Smooth muscle cell (in vitro differentiated cells): ENCODE measurements at regions not wholly inside any gene's neighbourhood (a gene's known extent, or its start where the extent isn't known, plus 50 kb on each side); places are given as distances from the start of the nearest gene placed in this dataset.

Source experiments
- DNase-seq: peaks from one replicate; lab custom pipeline; 2025; ENCODE audit not compliant: unreplicated experiment; lab: John Stamatoyannopoulos, UW
- H2AFZ ChIP-seq: fragments of 200-600 bp; sonication (generic); 2 replicates; pipeline ENCODE4 v1.6.0; 2016; ENCODE audit warnings: antibody characterized with exemption, low read depth, mild to moderate bottlenecking
- H3F3A ChIP-seq: fragments of 200-600 bp; sonication (generic); 2 replicates; pipeline ENCODE4 v1.6.0; 2017; ENCODE audit warnings: antibody characterized with exemption, low read depth
- H3K27ac ChIP-seq: fragments of 200-600 bp; sonication (generic); 2 replicates; pipeline ENCODE4 v1.5.1; 2016; ENCODE audit warnings: low read depth, mild to moderate bottlenecking
- H3K27me3 ChIP-seq: fragments of 200-600 bp; sonication (generic); 2 replicates; pipeline ENCODE4 v1.6.1; 2016; ENCODE audit warnings: low read depth, mild to moderate bottlenecking
- H3K36me3 ChIP-seq: fragments of 200-600 bp; sonication (generic); 2 replicates; pipeline ENCODE4 v1.5.1; 2016; ENCODE audit warnings: low read depth
- H3K4me1 ChIP-seq: fragments of 200-600 bp; sonication (generic); 2 replicates; pipeline ENCODE4 v1.5.1; 2016; ENCODE audit warnings: low read depth
- H3K4me2 ChIP-seq: fragments of 200-600 bp; sonication (generic); 2 replicates; pipeline ENCODE4 v1.6.0; 2016; ENCODE audit warnings: mild to moderate bottlenecking
- H3K4me3 ChIP-seq: fragments of 200-600 bp; sonication (generic); 2 replicates; pipeline ENCODE4 v1.5.1; 2016; ENCODE audit warnings: mild to moderate bottlenecking
- H3K79me2 ChIP-seq: fragments of 200-600 bp; sonication (generic); 2 replicates; pipeline ENCODE4 v1.6.0; 2016; ENCODE audit warnings: low read depth, mild to moderate bottlenecking
- H3K9ac ChIP-seq: fragments of 200-600 bp; sonication (generic); 2 replicates; pipeline ENCODE4 v1.6.0; 2016; ENCODE audit warnings: low read depth
- H3K9me3 ChIP-seq: fragments of 200-600 bp; sonication (generic); replicated peaks from 2 replicates; pipeline ENCODE4 v1.5.1; 2016; ENCODE audit warnings: low read depth
- H4K20me1 ChIP-seq: fragments of 200-600 bp; sonication (generic); 2 replicates; pipeline ENCODE4 v1.6.0; 2016; ENCODE audit warnings: low read depth
- WGBS: methylation state at CpG from one replicate; pipeline ENCODE4 v1.1.7; 2016; ENCODE audit warnings: low lambda C conversion rate; 5-methylcytosine and 5-hydroxymethylcytosine counted together
- TF ChIP-seq, protein P1 (sequence below): fragments of 200-600 bp; sonication (generic); IDR thresholded peaks from 2 replicates; pipeline ENCODE4 v1.5.1; 2017; ENCODE audit warnings: borderline replicate concordance, mild to moderate bottlenecking, antibody characterized with exemption; ENCODE audit not compliant: insufficient read depth, poor library complexity, severe bottlenecking

- 85% methylated on average over 2 of the region's 2 CpGs for WGBS
- H3K27me3 ChIP-seq = no peaks in the 10 kb centered on the region
- TF ChIP-seq, protein P1, sequence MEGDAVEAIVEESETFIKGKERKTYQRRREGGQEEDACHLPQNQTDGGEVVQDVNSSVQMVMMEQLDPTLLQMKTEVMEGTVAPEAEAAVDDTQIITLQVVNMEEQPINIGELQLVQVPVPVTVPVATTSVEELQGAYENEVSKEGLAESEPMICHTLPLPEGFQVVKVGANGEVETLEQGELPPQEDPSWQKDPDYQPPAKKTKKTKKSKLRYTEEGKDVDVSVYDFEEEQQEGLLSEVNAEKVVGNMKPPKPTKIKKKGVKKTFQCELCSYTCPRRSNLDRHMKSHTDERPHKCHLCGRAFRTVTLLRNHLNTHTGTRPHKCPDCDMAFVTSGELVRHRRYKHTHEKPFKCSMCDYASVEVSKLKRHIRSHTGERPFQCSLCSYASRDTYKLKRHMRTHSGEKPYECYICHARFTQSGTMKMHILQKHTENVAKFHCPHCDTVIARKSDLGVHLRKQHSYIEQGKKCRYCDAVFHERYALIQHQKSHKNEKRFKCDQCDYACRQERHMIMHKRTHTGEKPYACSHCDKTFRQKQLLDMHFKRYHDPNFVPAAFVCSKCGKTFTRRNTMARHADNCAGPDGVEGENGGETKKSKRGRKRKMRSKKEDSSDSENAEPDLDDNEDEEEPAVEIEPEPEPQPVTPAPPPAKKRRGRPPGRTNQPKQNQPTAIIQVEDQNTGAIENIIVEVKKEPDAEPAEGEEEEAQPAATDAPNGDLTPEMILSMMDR = no peak
- H3K9ac ChIP-seq = no peak overlapping the region
- H3K36me3 ChIP-seq = no peaks in the 10 kb centered on the region
- H3K9me3 ChIP-seq = no peaks in the 10 kb centered on the region
- H3K79me2 ChIP-seq = no peaks in the 10 kb centered on the region
- H3K27ac ChIP-seq = no peak overlapping the region
- H2AFZ ChIP-seq = no peak overlapping the region
- H4K20me1 ChIP-seq = no peaks in the 10 kb centered on the region
- no peaks in the 10 kb centered on the region for H3K4me1 ChIP-seq
- H3F3A ChIP-seq = no peaks in the 10 kb centered on the region
- no peak overlapping the region for H3K4me3 ChIP-seq
- no peak overlapping the region for H3K4me2 ChIP-seq
- DNase-seq = no peak
Observed at GRCh38 chr1:73662526-73662925, 535.5 kb downstream of the LRRIQ3 start.

GRCh38 chr1:73659136-73659535, 538.8 kb downstream of the LRRIQ3 start:
- H2AFZ ChIP-seq = no peak overlapping the region
- no peaks in the 10 kb centered on the region for H3K79me2 ChIP-seq
- no peaks in the 10 kb centered on the region for H4K20me1 ChIP-seq
- TF ChIP-seq, protein P1 = no peak
- no peak overlapping the region for H3K27ac ChIP-seq
- H3K9me3 ChIP-seq = no peaks in the 10 kb centered on the region
- no peaks in the 10 kb centered on the region for H3F3A ChIP-seq
- no peak overlapping the region for H3K4me2 ChIP-seq
- no peak for DNase-seq
- H3K36me3 ChIP-seq = no peaks in the 10 kb centered on the region
- H3K9ac ChIP-seq = no peak overlapping the region
- 85% methylated on average over 2 of the region's 2 CpGs for WGBS
- no peak overlapping the region for H3K4me3 ChIP-seq
- H3K27me3 ChIP-seq = no peaks in the 10 kb centered on the region
- no peaks in the 10 kb centered on the region for H3K4me1 ChIP-seq

GRCh38 chr1:73654714-73655113, 543.3 kb downstream of the LRRIQ3 start:
- no peak overlapping the region for H3K9ac ChIP-seq
- no peaks in the 10 kb centered on the region for H3K27me3 ChIP-seq
- DNase-seq = no peak
- H3F3A ChIP-seq = no peaks in the 10 kb centered on the region
- H3K36me3 ChIP-seq = no peaks in the 10 kb centered on the region
- H3K4me1 ChIP-seq = no peaks in the 10 kb centered on the region
- H3K9me3 ChIP-seq = no peaks in the 10 kb centered on the region
- H3K4me3 ChIP-seq = no peak overlapping the region
- no peaks in the 10 kb centered on the region for H3K79me2 ChIP-seq
- H3K27ac ChIP-seq = no peak overlapping the region
- TF ChIP-seq, protein P1 = no peak
- no peak overlapping the region for H3K4me2 ChIP-seq
- no peak overlapping the region for H2AFZ ChIP-seq
- no peaks in the 10 kb centered on the region for H4K20me1 ChIP-seq

DNA sequence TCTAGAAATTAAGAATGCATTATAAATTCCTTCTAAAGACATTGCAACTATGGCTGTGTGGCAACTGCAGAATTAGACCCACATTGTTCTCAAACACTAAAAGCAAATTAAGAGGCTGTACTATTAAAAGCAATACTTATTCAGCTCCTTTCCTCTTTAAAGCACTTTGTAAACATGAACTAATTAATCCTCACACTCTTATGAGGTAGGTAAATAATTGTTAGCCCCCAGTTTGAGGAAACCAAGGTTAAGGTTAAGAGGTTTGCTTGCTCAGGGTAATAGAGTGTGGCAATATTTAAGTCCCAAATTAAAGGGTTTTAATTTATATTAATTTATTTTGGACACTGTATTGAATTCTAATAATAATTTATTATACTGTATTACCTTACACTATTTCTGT, 553.8 kb downstream of the LRRIQ3 start:
- DNase-seq = no peak
- Histone ChIP-seq H3K79me2 (no peaks in the 10 kb centered on the region), H3K36me3 (no peaks in the 10 kb centered on the region), H3K4me3 (no peak overlapping the region), H3K27me3 (no peaks in the 10 kb centered on the region), H3F3A (no peaks in the 10 kb centered on the region), H3K27ac (no peak overlapping the region), H3K9ac (no peak overlapping the region), H2AFZ (no peak overlapping the region), H3K9me3 (no peaks in the 10 kb centered on the region), H3K4me1 (no peaks in the 10 kb centered on the region), H4K20me1 (no peaks in the 10 kb centered on the region), H3K4me2 (no peak overlapping the region)
- TF ChIP-seq, protein P1 = no peak
